ENCODE measurements at regions not wholly inside any gene's neighbourhood (a gene's known extent, or its start where the extent isn't known, plus 50 kb on each side); places are given as distances from the start of the nearest gene placed in this dataset.

- TF ChIP-seq KHSRP (IDR thresholded peaks at IDR 0.05), result no peak
- no peak for TF ChIP-seq KDM2B (CRISPR knock-in tag; IDR thresholded peaks at IDR 0.05)
- TF ChIP-seq CBX2 (IDR thresholded peaks at IDR 0.05; ENCODE audit: insufficient read depth, low read length, poor library complexity, severe bottlenecking), result no peak
- TF ChIP-seq CREM (IDR thresholded peaks at IDR 0.05; ENCODE audit: low read depth), result no peak
- TF ChIP-seq GABPA (tag; conservative IDR thresholded peaks at IDR 0.05; ENCODE audit: low read depth), result no peak
- TF ChIP-seq MAX (CRISPR knock-in tag; IDR thresholded peaks at IDR 0.05), result no peak
- TF ChIP-seq POLR2A (conservative IDR thresholded peaks at IDR 0.05), result no peak
- no peak for TF ChIP-seq POLR2AphosphoS5 (IDR thresholded peaks at IDR 0.05; ENCODE audit: control insufficient read depth, insufficient read depth, low read depth, low read length)
- TF ChIP-seq RAD21 (CRISPR knock-in tag; conservative IDR thresholded peaks at IDR 0.05 in 1 of 2, IDR thresholded peaks at IDR 0.05 in 1 of 2), result no peak
- no peak for TF ChIP-seq CBFA2T2 (conservative IDR thresholded peaks at IDR 0.05)
- no peak for TF ChIP-seq ATF3 (IDR thresholded peaks at IDR 0.05)
- no peak for TF ChIP-seq ATF3 (CRISPR knock-in tag; conservative IDR thresholded peaks at IDR 0.05)
Measured at GRCh38 chr3:55165278-55165677, 237.4 kb upstream of the LRTM1 start.
